HG03571 (cell line): ENCODE measurements at regions not wholly inside any gene's neighbourhood (a gene's known extent, or its start where the extent isn't known, plus 50 kb on each side); places are given as distances from the start of the nearest gene placed in this dataset.
"Not testable (repeated sequence)": the region's sequence is repeated elsewhere in the genome, so short reads cannot be mapped to it uniquely, and the experiment has no call there.

Source experiments
- ATAC-seq: cut with Tn5 transposase; IDR thresholded peaks from one replicate; pipeline ENCODE4 v1.9.1; 2021; ENCODE audit not compliant: unreplicated experiment

DNA sequence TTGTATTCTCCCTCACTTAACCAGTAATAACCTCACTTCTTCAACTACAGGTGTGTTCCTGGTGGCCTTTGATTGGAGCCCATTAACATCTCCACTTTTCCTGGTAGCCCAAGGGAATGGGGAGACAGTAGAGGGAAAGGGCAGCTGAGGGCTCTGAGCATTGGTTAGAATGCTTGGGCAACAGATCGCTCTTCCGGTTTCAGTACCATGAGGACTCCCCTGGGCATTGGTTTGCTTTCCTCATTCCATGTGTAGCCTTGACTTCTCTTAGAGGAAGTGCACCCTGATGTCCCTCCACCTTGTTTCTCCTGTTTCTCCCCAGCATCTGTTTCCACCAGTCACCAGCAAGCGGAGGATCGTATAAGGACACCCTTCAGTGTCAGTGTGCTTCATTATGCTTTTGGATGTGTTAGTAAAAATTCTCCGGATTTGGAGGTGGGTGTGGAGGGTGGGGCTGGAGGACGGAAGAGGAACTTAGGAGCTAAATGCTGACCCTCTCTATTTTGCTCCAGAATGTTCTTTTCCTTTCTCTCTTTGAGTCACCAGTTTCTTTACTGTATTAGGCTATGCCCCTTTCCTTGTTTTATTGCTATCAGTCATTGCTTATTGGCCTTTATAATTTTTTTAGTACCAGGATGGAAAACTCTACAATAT is 50.6 kb upstream of the ZNG1B start:
- not testable (repeated sequence) for ATAC-seq

DNA sequence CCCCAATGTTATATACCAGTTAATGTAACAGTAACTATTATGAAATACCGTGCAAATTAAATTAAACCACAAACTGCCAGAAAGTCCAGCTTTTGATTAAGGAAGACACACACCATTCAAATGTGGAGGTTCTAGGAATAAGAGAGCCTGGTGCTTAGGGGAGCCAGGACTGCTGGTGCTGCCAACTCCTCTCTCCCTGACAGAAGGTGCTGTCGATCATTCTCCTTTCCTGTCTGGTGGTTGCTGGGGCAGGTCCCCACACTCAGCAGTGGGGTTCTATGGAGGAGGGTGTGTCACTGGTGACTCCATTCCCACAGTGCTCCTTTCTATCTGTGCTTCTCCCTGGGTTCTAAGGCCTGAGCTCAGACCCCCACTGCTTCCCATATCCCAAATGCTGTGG is 57.9 kb upstream of the ZNG1B start:
- not testable (repeated sequence) for ATAC-seq

DNA sequence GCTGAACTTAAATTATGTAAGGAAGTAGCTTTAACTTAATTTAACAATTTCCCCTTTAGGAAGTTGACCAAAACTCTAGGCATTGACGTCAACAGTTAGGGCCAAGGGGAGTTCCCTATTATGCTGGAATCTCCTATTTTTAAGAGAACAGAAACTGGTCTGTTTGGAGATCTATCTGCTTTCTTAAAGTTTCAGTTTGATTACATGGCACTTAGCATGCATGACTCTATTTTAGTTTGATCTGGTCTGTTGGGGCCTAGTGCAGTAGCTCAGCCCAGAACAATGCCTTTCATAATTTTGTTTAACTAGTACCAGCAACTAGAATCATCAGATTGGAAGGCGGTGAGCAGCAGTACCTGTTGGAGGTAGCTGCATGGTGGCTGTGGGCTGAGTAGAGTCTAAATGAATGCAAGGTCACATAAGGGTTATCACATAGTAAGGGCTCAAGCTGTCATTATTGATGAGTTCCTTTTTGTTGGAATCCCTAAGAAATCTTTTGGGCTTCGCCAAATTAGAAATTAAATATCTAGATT is 60.5 kb upstream of the ZNG1B start:
- peak; percentile 51 for ATAC-seq

DNA sequence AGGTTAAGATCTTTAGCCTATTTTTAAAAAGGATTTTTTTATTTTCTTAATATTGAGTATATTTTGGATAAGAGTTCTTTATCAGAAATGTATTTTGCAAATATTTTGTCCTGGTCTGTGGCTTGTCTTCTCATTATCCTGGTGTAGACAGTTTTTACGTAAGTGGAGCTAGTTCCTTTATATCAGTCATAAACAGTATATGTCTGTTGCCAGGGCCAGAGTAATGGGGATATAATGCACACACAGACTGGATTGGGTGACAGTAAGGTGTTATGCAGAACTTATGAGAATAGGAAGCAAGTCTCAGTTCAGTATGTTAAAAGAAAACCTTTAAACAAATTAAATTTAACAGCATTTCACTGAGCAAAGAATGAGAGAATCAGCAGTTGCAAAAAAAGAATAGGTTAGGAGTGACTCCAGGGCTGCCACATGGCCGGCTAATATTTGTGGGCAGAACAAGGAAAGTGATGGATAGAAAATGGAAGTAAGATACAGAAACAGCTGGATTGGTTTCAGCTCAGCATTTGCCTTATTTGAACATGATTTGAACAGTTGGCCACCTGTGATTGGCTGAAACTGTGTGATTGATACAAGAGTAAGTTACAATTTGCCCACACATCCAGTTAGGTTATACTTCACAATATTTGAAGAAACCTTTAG is 61.1 kb upstream of the ZNG1B start:
- ATAC-seq: peak; percentile 19

DNA sequence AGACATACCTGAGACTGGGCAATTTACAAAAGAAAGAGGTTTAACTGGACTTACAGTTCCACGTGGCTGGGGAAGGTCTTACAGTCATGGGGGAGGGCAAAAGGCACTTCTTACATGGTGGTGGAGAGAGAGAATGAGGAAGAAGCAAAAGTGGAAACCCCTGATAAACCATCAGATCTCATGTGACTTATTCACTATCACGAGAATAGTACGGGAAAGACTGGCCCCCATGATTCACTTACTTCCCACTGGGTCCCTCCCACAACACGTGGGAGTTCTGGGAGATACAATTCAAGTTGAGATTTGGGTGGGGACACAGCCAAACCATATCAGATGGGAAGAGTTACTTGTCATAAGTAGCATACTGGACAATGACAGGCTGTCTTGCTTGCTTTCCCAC is 62.6 kb upstream of the ZNG1B start:
- ATAC-seq: not testable (repeated sequence)

DNA sequence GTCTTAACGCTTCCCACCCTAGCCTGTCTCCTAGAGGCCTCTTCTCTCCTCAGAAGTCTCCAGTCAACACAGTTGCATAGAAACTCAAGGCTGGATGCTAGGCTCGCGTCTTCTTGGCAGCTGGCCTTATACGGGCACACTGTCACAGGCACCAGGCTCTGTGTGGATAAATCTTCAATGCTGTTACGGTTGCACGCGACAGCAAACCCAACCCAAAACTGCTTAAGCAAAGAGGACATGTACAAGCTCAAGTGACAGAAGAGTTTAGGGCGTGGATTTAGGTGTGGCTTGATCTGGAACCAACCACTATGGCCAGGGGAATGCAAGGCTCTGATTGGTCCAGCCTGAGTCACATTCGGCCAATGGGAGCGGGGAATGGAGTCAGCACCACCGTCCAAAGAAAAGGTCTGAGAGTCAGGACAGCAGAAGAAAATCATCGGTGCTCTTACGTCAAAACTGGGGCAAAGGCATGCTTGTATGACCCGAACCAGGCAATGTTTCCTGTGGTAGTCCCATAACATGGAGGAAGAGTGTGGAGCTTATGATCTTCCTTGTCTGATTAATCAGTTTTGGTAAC is 65.1 kb upstream of the ZNG1B start:
- ATAC-seq: not testable (repeated sequence)

DNA sequence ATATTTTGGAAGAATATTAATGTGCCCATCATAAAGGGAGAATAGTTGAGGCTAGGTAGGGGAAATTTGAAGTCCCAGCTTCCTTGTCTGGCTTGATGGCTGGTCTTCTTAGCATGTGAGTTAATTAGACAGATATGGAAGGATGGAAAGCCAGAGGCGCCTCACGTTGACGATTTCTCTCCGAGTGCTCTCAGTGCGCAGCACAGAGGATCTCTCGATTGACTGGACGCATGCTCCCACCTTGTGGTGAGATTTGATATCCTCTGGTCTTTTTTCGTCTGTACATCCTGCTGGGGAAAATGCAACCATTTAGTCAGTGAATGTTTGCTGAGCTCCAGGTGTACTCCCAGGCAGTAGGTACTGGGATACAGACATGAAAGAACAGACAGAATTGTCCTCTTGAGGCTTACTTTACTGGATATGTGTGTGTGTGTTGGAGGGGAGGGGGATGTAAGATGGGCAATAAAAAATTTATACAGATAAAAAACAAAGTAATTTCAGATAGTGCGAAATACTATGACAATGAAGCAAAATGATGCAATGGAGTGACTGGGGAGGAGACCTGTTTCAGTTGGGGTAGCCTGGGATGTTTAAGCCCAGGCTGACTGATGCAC is 66.9 kb upstream of the ZNG1B start:
- no peak for ATAC-seq

DNA sequence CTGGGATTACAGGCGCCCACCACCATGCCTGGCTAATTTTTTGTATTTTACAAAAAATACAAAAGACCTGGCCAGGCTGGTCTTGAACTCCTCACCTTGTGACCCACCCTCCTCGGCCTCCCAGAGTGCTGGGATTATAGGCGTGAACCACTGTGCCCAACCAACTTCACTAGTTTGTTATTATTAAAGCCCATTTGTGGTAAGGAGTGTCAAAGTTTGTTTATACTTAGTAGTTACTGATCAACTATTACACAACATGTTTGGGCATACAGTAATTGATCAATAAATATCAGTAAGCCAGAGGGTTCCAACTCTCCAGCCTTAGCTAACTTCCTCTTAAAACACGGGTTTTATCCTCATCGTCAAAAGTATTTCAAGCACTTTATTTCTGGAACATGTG is 67.5 kb upstream of the ZNG1B start:
- no peak for ATAC-seq

DNA sequence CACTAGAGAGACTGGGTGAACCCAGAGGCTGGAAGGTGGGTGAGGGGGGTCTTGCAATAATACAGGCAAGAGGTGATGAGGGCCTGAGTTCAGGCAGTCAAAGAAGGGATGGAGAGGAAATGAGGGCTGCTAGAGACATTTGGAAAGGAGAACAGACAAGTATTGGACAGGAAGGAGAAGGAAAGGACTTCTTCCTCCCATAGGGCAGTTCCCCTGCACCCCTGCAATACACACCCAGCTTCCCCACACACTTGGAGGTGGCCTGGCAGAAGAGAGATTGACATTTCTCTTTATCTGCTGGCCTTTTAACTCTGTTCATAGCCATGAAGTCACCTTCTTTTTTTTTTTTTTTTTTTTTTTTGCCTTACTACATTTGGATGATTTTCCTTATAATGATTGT is 68.9 kb upstream of the ZNG1B start:
- not testable (repeated sequence) for ATAC-seq

DNA sequence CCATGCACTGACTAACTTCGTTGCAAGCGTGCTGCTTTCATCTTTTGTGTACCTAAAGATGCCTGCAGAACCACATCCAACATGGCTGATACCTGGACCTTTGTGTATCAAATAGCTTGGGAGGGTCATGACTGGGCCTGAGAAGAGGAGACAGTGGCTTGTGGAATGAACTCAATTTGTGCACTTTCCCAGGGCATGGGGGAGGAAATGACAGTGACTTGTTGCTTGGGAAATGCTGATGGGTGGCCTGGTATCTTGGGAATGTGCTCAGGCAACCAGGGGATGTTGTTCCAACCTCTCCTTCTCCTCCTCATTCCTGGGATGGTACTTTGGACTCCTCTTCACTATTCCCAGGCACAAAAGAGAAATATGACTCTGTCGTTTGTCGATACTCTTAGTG is 70.7 kb upstream of the ZNG1B start:
- ATAC-seq: not testable (repeated sequence)

DNA sequence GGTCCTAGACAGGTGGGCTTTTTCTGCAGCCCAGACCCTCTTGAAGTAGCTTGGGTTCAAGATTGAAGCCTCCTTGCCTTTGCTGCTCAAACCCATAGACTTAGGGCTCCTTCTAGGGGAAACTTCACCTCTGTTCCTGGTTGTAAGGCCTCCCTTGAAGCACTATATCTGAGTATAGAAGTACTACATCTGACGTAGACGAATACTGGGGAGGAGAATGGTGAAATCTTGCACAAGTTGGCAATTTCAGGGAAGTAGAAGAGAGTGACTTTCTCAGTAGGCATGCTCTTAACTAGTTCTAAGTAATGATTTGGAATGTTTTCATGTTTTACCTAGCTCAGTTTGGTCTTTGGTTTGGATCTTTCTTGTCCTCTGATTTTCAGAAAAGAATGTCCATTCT is 71.7 kb upstream of the ZNG1B start:
- not testable (repeated sequence) for ATAC-seq

DNA sequence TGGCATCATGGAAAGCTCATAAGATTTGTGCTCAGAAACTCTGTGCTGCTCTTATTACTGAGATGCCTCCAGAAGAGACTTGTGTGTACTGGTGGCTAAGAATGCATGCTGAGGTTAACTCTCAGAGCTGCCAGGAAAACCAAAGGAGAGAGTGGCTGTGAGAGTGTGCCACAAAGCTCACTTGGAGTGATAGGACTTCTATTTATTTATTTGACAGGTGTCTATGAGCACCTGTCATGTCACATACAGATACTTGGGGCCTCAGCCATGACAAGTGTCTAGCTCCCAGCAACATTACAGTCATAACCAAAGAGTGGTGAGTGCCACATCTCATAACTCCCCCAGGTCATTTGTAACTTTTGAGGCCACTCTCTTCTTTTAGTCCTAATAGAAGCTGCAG is 72.2 kb upstream of the ZNG1B start:
- ATAC-seq: not testable (repeated sequence)

DNA sequence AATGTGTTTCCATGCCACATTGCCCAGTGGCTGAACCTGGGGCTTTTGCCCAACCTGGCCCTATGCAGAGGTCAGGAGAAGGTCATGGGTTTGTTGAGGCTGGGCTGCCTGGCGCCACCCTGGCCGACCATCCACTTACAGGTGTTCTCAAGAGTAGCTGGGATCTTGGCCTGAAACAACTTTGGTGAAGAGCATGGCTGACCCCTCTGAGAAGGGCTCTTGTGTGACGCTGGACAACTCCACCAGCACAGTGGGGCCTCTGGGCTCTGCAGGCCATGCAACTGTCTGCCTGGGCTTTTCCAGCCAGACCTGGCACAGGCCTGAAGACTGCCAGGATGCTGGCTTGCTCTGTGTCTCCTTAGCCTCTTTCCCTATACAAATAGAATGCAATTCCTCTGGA is 76.4 kb upstream of the ZNG1B start:
- ATAC-seq: no peak

DNA sequence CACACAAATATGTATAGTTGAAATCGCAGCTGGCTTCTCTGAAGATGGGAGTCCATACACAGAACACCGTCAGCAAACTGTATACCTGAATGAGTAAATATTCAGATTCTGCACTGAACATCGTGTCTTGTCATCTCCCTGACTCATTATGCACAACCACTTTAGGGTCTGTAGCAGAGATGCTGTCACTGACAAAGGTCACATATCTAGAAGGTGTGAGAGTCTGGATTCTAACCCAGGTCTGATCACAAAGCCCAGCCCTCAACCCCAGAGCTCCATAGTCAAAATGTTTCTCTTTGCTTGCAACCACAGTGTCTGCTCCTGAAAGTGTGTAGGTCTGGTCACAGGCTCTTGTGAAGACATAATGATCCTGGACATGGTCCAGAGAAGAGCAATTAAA is 78.3 kb upstream of the PAX8 start:
- ATAC-seq: no peak

DNA sequence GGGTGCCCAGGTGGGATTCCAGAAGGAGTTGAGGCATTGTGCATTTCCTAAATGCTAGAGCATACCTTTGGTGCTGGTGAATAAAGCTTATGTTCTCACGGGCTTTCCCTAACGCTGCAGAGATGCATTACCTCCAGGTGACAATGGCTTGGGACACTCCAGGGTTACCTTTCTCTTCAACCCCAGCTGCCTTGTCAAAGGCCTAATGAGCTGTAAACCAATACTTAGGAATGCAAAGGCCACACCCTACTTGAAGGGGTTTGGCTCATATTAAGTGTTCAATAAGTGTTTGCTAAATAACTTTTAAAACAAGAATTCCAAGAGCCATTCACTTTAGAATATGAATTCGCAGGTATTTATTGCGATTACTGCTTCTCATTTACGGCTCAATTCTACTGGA is 77.6 kb upstream of the PAX8 start:
- ATAC-seq: not testable (repeated sequence)

DNA sequence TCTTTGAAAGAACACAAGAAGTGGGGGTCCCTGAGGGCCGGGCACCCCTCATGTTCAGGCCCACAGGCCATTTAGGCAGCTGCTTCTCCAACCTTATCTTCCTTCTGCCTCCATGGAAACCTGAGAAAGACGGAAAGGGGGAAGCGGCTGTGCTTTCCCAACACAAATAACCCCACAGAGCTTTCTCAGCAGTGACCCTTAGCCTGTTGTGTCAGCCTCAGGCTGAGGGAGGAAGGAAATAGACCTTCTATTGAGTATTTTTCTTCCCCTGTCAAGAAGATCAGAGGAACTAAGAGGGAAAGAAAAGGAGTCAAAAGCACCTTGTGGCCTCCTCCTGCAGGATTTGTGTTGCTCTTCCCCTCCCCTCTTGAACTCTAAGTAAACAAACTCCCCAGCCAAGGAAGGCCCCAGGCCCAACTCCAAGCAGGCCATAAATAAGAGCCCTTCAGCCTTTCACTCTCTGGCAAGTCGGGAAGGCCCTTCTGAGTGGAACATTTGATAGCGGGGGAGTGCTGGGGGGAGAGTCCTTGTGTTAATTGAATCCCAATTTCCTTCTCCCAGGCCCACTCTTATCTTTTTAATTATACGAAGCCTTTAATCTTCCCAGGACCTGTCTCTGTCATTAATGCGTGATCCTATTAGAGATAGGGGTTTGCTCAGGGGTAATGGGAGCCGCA is 76.8 kb upstream of the PAX8 start:
- not testable (repeated sequence) for ATAC-seq

DNA sequence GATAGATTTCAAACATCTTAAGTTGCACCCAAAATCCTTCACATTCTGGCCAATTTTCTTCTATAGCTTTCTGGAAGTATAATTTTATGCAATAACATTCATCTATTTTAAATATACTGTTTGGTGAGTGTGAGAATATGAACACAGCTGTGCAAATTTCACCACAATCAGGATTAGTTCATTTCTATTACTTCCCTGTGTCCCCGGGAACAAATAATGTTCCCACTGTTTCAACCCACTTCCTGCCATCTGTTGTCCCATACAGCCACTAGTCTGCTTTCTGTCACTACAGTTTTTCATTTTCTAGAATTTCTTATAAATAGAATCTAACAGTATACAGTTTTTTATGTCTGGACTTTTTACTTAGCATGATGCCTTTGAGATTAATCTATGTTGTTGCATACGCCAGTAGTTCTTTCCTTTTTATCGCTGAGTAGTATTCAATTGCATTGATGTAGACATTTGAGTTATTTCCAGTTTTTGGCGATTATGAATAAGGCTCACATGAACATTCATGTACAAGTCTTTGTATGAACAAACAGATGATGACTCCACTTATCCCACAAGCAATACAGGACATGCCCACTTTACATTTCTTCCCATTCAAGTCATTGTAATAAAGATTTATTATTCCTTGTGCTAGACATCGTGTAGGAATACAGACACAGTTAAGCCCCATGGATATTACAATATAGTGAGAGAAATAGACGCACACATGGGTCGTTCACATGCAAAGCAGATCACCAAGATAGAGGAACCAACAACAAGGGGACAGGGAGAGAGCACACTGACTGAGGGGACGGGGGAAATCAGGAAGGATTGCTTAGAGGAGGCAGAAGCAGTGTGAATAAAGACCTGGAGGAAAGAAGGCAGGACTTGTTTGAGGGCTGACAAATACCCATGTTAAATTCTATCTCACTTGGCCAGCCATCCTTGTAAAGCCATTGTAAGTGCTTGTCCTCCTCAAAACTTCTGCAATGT is 72.9 kb upstream of the PAX8 start:
- no peak for ATAC-seq

DNA sequence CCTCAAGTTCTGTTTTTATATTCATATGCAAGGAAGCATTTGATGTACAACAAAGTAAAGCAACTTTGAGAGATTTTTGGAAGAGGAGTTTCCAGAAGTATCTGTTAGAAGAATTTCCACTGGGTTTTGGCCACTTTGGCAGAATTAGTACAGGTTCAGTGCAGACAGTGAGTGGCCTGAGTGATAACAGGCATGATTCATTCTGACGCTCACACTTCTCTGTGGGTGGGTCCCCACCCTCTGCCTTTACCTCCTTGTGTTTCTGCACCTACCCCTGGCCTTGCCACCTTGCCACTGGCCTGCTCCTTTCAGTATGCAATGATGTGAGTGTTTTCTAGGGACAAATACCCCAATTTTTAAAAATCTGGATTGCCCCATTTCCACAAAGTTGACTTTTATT is 65.1 kb upstream of the PAX8 start:
- ATAC-seq: not testable (repeated sequence)

DNA sequence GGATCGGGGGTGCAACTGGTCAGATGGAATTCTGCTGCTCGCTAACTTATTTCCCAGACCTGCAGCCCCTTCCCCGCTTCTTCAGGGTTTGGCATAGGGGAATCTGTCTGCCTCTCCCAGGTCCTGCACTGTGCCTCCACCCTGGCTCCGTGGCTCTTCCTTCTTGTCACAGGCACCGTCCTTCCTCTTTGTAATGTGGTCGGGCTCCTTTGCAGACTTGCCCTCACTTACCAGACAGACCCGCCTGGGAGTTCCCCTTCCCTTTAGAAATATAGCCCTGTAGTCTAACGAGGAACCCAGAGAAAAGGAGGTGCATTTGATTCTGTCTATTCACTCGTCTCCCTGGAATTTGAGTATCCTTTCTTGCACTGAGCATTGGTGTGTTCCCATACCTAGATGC is 63.9 kb upstream of the PAX8 start:
- no peak for ATAC-seq

DNA sequence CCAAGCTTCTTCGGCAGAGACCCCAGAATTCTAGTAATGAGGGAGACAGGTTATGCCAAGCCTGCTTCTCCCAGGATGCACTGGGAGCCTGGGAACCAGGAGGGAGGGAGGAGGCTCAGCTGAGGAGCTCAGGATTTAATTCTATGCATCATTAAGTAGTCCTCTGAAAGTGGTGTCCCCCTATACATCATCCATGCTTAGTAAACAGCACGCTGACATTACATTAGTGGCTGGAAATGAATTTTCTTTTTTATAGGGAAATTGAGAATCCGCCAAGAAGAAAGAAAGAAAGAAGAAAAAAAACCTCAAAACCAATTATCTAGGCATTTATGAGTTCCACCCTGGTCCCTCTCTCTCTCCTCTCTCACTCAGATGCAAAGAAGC is 63.1 kb upstream of the PAX8 start:
- not testable (repeated sequence) for ATAC-seq
